GM23338 (cell line): ENCODE measurements at regions not wholly inside any gene's neighbourhood (a gene's known extent, or its start where the extent isn't known, plus 50 kb on each side); places are given as distances from the start of the nearest gene placed in this dataset.

ENCODE experiments used
- ATAC-seq: fragments of 200-7000 bp; cut with Tn5 transposase; 3 replicates; pipeline ENCODE4 v1.9.1; 2020
- DNase-seq: peaks from one replicate; pipeline ENCODE4 v3.0.0-alpha.2; 2015; ENCODE audit warnings: low spot score
- H2AFZ ChIP-seq: fragments of 200-600 bp; sonication (generic); 2 replicates; pipeline ENCODE4 v1.8.0; 2016; ENCODE audit warnings: antibody characterized with exemption, mild to moderate bottlenecking, moderate library complexity
- H3F3A ChIP-seq: fragments of 200-600 bp; sonication (generic); replicated peaks from 2 replicates; pipeline ENCODE4 v1.8.0; 2017; ENCODE audit warnings: antibody characterized with exemption, mixed run types, low read depth
- H3K27ac ChIP-seq: fragments of 200-600 bp; sonication (generic); 2 replicates; pipeline ENCODE4 v1.6.1; 2016; ENCODE audit warnings: low read depth
- H3K27me3 ChIP-seq: fragments of 200-600 bp; sonication (generic); 2 replicates; pipeline ENCODE4 v1.8.0; 2016; ENCODE audit warnings: mild to moderate bottlenecking, mixed run types, moderate library complexity; ENCODE audit not compliant: insufficient read depth
- H3K36me3 ChIP-seq: fragments of 200-600 bp; sonication (generic); 2 replicates; pipeline ENCODE4 v1.8.0; 2016; ENCODE audit warnings: mild to moderate bottlenecking; ENCODE audit not compliant: insufficient read depth
- H3K4me1 ChIP-seq: fragments of 200-600 bp; sonication (generic); 2 replicates; pipeline ENCODE4 v1.8.0; 2016; ENCODE audit warnings: mild to moderate bottlenecking, moderate library complexity; ENCODE audit not compliant: insufficient read depth
- H3K4me2 ChIP-seq: fragments of 200-600 bp; sonication (generic); 2 replicates; pipeline ENCODE4 v1.7.1; 2017; ENCODE audit warnings: mixed run types
- H3K4me3 ChIP-seq: fragments of 200-600 bp; sonication (generic); 2 replicates; pipeline ENCODE4 v1.6.1; 2016; ENCODE audit warnings: mixed run types
- H3K79me2 ChIP-seq: fragments of 200-600 bp; sonication (generic); replicated peaks from 2 replicates; pipeline ENCODE4 v1.8.0; 2017; ENCODE audit warnings: mild to moderate bottlenecking; ENCODE audit not compliant: insufficient read depth
- H3K9me2 ChIP-seq: fragments of 200-600 bp; sonication (generic); 2 replicates; pipeline ENCODE4 v1.8.0; 2017; ENCODE audit not compliant: insufficient read depth
- H4K20me1 ChIP-seq: fragments of 200-600 bp; sonication (generic); replicated peaks from 2 replicates; pipeline ENCODE4 v1.8.0; 2017; ENCODE audit warnings: mild to moderate bottlenecking; ENCODE audit not compliant: insufficient read depth
- H3K27ac Mint-ChIP-seq: 2 replicates; pipeline ENCODE4 v1.8.0; 2020; ENCODE audit warnings: inconsistent platforms, mild to moderate bottlenecking, moderate library complexity, mixed read lengths
- H3K27me3 Mint-ChIP-seq: 3 replicates; pipeline ENCODE4 v1.8.0; 2022; ENCODE audit warnings: low read depth, mild to moderate bottlenecking, moderate library complexity, mixed read lengths, inconsistent platforms; ENCODE audit not compliant: insufficient read depth, poor library complexity
- H3K36me3 Mint-ChIP-seq: 3 replicates; pipeline ENCODE4 v1.8.0; 2021; ENCODE audit warnings: low read depth, mild to moderate bottlenecking, inconsistent platforms, moderate library complexity, mixed read lengths
- H3K4me1 Mint-ChIP-seq: 3 replicates; pipeline ENCODE4 v1.8.0; 2020; ENCODE audit warnings: mild to moderate bottlenecking, inconsistent platforms, mixed read lengths
- H3K4me3 Mint-ChIP-seq: 3 replicates; pipeline ENCODE4 v1.8.0; 2021; ENCODE audit warnings: moderate library complexity, mild to moderate bottlenecking, inconsistent platforms, mixed read lengths
- H3K9me3 Mint-ChIP-seq: 3 replicates; pipeline ENCODE4 v1.8.0; 2020; ENCODE audit warnings: moderate library complexity, mild to moderate bottlenecking, inconsistent platforms, mixed read lengths
- CREB1 ChIP-seq: fragments of 250-450 bp; sonication (Bioruptor Pico); IDR thresholded peaks from 2 replicates; pipeline ENCODE4 v1.5.0; 2020; ENCODE audit warnings: low read depth, mild to moderate bottlenecking, moderate library complexity
- EZH2 ChIP-seq: fragments of 200-600 bp; sonication (generic); IDR thresholded peaks from one replicate; pipeline ENCODE4 v1.8.0; 2017; ENCODE audit warnings: antibody characterized with exemption, mild to moderate bottlenecking, low read depth; ENCODE audit not compliant: unreplicated experiment
- EZH2phosphoT487 ChIP-seq: fragments of 200-600 bp; sonication (generic); IDR thresholded peaks from one replicate; pipeline ENCODE4 v1.8.1; 2018; ENCODE audit warnings: antibody characterized with exemption; ENCODE audit not compliant: unreplicated experiment
- JUNB ChIP-seq: IDR thresholded peaks from one replicate; pipeline ENCODE4 v1.6.1; 2016; ENCODE audit warnings: antibody characterized with exemption; ENCODE audit not compliant: unreplicated experiment
- NANOG ChIP-seq: IDR thresholded peaks from 2 replicates; pipeline ENCODE4 v1.6.1; 2016; ENCODE audit warnings: antibody characterized with exemption, borderline replicate concordance
- POLR2AphosphoS5 ChIP-seq: IDR thresholded peaks from 2 replicates; pipeline ENCODE4 v1.6.1; 2016; ENCODE audit warnings: antibody characterized with exemption, low read depth
- STAT1 ChIP-seq: IDR thresholded peaks from one replicate; pipeline ENCODE4 v1.6.1; 2016; ENCODE audit warnings: antibody characterized with exemption; ENCODE audit not compliant: unreplicated experiment
- ZNF114 ChIP-seq: fragments of 250-450 bp; sonication (Bioruptor Pico); IDR thresholded peaks from 2 replicates; pipeline ENCODE4 v1.5.0; 2020; ENCODE audit warnings: mild to moderate bottlenecking, moderate library complexity
- ZNF331 ChIP-seq: fragments of 250-450 bp; sonication (Bioruptor Pico); IDR thresholded peaks from 2 replicates; pipeline ENCODE4 v1.5.0; 2020; ENCODE audit warnings: low read depth, mild to moderate bottlenecking, moderate library complexity
- ZNF462 ChIP-seq: fragments of 250-450 bp; sonication (Bioruptor Pico); IDR thresholded peaks from 2 replicates; pipeline ENCODE4 v1.5.0; 2020; ENCODE audit warnings: mild to moderate bottlenecking, moderate library complexity
- TF ChIP-seq, protein P1 (sequence below): IDR thresholded peaks from one replicate; pipeline ENCODE4 v1.6.1; 2018; ENCODE audit warnings: antibody characterized with exemption; ENCODE audit not compliant: unreplicated experiment
- TF ChIP-seq, protein P2 (sequence below): IDR thresholded peaks from 2 replicates; pipeline ENCODE4 v1.6.1; 2016; ENCODE audit warnings: antibody characterized with exemption
- TF ChIP-seq, protein P3 (sequence below), 2 experiments: fragments of 200-600 bp in 1 of 2; sonication (generic) in 1 of 2; conservative IDR thresholded peaks; 2 replicates each; pipeline versions ENCODE4 v1.5.1 to v1.6.1; 2016 to 2017; ENCODE audit warnings: antibody characterized with exemption in 2 of 2, low read depth in 2 of 2, mild to moderate bottlenecking in 2 of 2, moderate library complexity in 1 of 2

DNA sequence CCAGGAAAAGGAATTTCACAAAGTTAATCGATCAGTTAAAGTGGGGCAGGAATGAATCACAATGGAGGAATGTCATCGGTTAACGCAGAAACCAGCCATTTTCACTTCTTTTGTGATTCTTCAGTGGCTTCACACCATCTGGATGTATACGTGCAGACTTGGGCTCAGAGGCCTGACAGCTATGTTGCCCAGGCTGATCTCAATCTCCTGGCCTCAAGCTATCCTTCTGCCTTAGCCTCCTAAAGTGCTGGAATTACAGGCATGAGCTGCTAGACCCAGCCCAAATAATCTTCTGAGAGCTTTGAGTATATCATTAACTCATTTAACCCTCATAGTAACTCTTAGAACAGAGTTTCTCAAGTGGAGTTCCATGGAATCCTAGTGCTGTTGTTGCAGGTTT is 126.5 kb upstream of the VANGL1 start:
- Histone ChIP-seq H3K9me2 (no peaks in the 10 kb centered on the region), H2AFZ (peak overlapping the region; percentile 70; the same call in 1 of the 2 replicates), H3K4me2 (peak overlapping the region; percentile 52; the same call in 1 of the 2 replicates), H3K27ac (no peak overlapping the region), H3F3A (no peaks in the 10 kb centered on the region), H3K79me2 (no peaks in the 10 kb centered on the region), H3K4me1 (peaks cover 13% of the 10 kb centered on the region; the same call in 1 of the 2 replicates), H4K20me1 (no peaks in the 10 kb centered on the region), H3K4me3 (no peak overlapping the region), H3K27me3 (no peaks in the 10 kb centered on the region), H3K36me3 (no peaks in the 10 kb centered on the region)
- Mint-ChIP-seq H3K36me3 (no peaks in the 10 kb centered on the region), H3K27me3 (peaks cover 2% of the 10 kb centered on the region), H3K27ac (no peak overlapping the region), H3K9me3 (no peaks in the 10 kb centered on the region), H3K4me1 (peaks cover 4% of the 10 kb centered on the region; the same call in 2 of the 3 replicates), H3K4me3 (no peak overlapping the region)
- ATAC-seq (no peak), DNase-seq (peak; percentile 21)
- TF ChIP-seq NANOG (no peak), ZNF462 (no peak), ZNF331 (no peak), CREB1 (CRISPR knock-in tag) (no peak), EZH2 (no peak), JUNB (no peak), ZNF114 (CRISPR knock-in tag) (no peak), STAT1 (no peak), EZH2phosphoT487 (no peak), POLR2AphosphoS5 (no peak)
- TF ChIP-seq, protein P1, sequence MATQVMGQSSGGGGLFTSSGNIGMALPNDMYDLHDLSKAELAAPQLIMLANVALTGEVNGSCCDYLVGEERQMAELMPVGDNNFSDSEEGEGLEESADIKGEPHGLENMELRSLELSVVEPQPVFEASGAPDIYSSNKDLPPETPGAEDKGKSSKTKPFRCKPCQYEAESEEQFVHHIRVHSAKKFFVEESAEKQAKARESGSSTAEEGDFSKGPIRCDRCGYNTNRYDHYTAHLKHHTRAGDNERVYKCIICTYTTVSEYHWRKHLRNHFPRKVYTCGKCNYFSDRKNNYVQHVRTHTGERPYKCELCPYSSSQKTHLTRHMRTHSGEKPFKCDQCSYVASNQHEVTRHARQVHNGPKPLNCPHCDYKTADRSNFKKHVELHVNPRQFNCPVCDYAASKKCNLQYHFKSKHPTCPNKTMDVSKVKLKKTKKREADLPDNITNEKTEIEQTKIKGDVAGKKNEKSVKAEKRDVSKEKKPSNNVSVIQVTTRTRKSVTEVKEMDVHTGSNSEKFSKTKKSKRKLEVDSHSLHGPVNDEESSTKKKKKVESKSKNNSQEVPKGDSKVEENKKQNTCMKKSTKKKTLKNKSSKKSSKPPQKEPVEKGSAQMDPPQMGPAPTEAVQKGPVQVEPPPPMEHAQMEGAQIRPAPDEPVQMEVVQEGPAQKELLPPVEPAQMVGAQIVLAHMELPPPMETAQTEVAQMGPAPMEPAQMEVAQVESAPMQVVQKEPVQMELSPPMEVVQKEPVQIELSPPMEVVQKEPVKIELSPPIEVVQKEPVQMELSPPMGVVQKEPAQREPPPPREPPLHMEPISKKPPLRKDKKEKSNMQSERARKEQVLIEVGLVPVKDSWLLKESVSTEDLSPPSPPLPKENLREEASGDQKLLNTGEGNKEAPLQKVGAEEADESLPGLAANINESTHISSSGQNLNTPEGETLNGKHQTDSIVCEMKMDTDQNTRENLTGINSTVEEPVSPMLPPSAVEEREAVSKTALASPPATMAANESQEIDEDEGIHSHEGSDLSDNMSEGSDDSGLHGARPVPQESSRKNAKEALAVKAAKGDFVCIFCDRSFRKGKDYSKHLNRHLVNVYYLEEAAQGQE: no peak
- TF ChIP-seq, protein P2, sequence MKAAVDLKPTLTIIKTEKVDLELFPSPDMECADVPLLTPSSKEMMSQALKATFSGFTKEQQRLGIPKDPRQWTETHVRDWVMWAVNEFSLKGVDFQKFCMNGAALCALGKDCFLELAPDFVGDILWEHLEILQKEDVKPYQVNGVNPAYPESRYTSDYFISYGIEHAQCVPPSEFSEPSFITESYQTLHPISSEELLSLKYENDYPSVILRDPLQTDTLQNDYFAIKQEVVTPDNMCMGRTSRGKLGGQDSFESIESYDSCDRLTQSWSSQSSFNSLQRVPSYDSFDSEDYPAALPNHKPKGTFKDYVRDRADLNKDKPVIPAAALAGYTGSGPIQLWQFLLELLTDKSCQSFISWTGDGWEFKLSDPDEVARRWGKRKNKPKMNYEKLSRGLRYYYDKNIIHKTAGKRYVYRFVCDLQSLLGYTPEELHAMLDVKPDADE: no peak
- TF ChIP-seq, protein P3, sequence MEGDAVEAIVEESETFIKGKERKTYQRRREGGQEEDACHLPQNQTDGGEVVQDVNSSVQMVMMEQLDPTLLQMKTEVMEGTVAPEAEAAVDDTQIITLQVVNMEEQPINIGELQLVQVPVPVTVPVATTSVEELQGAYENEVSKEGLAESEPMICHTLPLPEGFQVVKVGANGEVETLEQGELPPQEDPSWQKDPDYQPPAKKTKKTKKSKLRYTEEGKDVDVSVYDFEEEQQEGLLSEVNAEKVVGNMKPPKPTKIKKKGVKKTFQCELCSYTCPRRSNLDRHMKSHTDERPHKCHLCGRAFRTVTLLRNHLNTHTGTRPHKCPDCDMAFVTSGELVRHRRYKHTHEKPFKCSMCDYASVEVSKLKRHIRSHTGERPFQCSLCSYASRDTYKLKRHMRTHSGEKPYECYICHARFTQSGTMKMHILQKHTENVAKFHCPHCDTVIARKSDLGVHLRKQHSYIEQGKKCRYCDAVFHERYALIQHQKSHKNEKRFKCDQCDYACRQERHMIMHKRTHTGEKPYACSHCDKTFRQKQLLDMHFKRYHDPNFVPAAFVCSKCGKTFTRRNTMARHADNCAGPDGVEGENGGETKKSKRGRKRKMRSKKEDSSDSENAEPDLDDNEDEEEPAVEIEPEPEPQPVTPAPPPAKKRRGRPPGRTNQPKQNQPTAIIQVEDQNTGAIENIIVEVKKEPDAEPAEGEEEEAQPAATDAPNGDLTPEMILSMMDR (conservative IDR thresholded peaks at IDR 0.05; ENCODE audit: low read depth in 2 of 2): no peak
